ENCODE measurements at regions not wholly inside any gene's neighbourhood (a gene's known extent, or its start where the extent isn't known, plus 50 kb on each side); places are given as distances from the start of the nearest gene placed in this dataset.

DNA sequence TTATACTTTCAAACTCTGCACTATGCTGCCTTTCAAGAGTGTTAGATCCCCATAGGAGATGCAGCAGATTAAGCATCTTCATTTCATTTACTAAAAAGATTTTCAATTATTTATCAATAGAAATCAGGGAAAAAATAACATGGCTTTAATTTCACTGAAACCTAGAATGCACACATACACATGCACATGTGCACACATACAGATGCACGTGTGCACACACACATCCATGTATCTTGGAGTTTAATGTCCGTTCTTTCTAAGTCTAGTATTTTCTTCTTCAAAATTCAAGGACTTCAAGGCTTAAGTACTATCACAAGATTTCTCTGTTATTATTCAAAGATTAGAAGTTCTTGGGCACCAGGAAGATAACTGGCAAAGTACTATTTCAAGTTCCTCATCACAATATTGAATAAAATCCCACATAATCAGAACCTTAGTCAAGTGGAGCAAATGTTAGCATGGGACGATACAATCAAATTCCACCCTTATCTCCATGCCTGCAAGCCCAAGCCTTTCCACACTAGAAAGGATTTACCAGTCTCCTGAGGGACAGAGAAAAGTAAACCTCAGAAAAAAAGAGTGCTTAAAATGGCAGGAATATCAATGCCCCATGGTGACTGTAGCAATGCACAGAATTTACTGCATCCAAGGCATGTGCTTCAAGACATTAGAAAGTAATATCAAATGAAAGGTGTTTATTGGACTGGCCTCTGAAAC lies 494.4 kb downstream of the XPNPEP1 start:
- FAIRE-seq (no peak), DNase-seq (ENCODE audit: low spot score in 2 of 2) (no peak)

DNA sequence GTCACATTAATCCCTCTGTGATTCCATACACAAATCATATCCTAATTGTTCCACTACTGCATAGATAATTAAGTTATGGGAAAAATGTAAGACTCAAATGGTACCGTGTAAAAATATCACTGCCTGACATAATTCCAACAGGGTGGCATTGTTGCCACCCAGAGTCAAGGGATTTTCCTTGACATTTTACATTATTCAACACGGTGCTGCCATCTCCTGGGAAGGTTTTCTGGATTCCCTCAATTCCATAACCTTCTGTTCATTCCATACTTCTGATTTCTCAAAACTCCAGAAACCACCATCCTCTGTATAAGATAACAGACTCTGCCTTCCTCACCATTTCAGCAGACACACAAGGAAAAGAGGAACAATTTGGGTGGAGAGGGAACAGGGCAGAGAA lies 495.9 kb downstream of the XPNPEP1 start:
- DNase-seq (ENCODE audit: low spot score in 2 of 2) (no peak), FAIRE-seq (no peak)

DNA sequence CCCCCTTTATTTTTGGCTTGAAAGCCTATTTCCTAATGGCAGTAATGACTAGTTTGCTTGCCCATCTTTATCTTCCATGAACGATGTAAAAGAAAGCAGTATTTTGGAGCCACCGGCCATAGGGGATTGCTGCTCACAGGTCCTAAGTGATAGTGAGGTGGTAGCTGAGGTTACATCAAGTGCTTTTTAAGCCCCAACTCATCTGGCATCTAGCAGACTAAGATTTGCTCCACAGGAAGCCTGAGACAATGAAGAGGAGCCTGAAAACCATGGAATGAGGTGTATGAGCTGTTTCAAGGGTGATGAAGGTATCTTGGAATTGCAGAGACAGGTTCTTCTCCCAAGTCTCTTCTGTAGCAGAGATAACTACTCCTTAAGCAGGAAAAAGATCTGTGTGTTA lies 496.3 kb downstream of the XPNPEP1 start:
- no peak for FAIRE-seq
- DNase-seq (ENCODE audit: low spot score in 2 of 2), result no peak

DNA sequence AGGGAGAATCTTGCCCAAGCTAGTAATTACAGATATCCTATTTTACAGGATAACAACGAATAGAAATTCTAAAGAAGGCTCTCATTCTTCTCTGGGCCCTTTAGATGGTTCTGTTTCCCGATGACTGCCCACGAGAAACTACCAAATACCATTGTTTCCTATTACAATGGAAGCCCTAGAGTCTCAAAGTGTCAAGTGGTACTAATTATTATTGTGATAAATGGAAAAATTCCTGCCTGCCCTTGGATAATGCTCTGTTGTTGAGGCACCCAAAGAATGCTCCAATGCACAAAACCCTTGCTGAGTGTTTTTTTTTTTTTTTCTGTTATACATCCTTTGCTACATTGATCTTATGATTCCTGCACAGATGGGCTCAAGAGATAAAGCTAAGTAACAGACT lies 504.5 kb downstream of the XPNPEP1 start:
- DNase-seq (ENCODE audit: low spot score in 2 of 2) (no peak), FAIRE-seq (no peak)

DNA sequence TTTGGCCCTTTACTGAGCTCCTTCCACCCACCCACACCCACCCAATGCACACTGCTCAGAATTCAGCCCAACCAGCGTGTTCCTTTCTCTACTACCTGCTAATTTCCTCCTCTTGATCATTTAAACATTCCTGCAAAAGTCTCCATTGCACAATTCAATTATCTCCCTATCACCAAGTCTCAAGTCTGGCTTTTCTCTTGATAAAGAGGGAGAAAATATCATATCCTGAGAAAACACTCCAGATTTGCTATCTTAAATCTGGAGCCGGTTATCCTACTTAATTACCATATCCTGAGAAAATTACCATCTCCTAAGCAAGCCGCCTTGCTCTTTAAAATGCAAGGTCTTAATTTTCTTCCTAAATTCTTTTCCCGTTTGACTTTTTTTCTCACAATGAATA lies 505.5 kb downstream of the XPNPEP1 start:
- no peak for FAIRE-seq
- no peak for DNase-seq (ENCODE audit: low spot score in 2 of 2)

DNA sequence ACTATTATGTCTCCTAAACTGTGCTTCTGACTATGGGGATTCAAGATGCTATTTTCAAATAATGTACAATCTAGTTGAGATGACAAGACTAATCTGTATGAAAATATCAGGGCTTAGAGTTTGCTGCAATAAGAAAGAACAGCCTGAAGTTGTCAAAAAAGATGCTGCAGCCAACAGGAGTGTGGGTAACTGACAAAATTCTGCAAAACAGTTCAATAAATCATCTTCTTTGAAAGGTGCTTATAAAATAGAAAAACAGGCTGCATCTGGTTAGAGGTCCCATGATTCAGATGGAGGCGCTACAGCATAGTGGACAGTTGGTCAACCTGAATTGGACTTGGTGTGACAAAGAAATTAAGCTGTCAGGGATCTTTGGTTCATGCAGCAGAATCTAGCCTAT lies 511.0 kb downstream of the XPNPEP1 start:
- no peak for FAIRE-seq
- no peak for DNase-seq (ENCODE audit: low spot score in 2 of 2)

DNA sequence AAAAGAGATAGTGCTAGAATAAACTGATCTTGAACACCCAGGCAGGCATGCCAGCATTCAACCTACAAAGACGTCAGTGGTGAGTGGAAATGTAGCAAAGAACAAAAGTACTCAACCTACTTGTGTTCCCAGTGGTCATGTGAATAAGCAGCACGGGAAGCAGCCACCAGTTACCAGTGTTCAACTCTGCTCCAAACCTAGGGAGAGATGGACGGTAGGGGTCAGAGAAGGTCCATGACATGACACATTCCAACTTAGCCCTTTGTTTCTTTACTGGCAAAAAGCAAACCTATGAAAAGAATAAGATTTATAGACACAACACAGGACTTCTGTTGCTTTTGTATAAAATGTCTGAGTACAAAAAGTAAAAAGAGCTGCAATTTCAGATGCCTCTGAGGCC lies 511.4 kb downstream of the XPNPEP1 start:
- FAIRE-seq (no peak), DNase-seq (ENCODE audit: low spot score in 2 of 2) (no peak)

DNA sequence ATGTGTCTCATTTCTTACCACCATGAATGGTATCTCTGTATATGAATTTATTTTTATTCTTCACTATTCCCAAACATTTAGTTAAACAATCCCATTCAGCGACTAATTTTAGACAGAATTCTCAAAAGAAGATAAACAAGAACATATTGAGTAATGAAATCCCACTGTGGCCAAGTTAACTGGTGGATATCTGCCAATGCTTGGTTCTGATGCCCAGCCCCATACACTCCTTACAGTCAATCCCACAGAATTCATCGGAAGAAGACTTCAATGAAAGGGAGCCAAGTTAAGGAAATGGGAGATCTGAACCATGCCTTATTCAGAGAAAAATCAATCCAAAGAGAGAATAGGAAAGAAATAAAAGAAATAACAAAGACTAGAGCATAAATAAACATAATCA lies 518.0 kb downstream of the XPNPEP1 start:
- FAIRE-seq, result no peak
- DNase-seq (ENCODE audit: low spot score in 2 of 2), result no peak

DNA sequence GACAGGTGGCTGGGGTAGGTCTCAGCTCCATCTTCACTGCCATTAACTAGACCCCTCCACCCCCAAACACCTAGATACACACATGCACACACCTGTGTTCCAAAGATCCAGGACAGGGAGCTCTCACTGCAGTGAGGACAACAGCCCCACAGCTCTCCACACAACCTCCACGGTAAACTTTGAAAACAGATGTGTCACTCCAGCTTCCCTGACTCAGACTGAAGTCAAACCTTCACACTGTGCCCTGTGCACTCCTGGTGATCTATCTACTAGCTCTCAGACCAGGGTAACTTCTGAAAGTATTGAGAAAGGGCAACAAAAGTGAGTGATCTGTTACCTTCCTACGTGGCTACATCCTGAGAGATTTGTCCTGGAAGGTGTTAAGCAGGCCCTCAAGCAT lies 519.8 kb downstream of the XPNPEP1 start:
- DNase-seq (ENCODE audit: low spot score in 2 of 2), result no peak
- no peak for FAIRE-seq

DNA sequence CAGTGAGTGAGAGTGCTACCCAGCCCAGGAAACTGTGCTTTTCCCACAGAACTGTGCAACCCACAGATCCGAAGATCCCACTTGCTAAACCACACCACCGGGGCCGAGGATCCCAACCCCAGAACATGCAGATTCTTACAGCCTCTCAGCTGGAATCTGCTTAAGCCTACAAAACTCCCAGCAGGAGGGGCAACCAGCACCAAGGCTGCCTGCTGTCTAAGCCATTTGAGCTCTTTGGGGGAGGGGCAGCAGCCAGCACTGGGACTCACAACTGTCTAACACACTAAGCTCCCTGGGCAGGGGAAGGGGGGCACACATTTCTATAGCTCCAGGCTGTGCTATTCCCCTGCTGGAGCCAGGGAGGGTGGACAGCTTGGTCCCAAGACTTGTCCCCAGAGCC lies 529.9 kb downstream of the XPNPEP1 start:
- no peak for FAIRE-seq

DNA sequence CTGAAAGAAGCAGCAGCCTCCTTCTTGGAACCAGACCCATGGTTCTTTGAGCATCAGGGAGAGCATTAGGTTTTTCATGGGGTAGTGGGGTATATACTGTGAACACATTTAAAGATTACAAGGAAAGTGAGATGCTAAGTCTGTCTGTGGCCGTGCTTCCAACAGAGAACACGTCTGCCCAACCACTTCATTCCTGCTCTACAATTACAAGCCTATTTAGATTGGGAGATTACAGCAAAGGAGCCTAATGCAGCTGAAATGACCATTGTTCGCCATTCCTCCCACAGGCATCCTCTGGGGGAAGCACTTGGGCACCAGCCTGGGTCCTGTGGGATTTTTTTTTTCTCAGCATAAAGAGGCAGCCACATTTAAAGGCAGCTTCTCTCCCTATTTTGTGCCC lies 536.4 kb downstream of the XPNPEP1 start:
- DNase-seq (ENCODE audit: low spot score in 2 of 2) (no peak), FAIRE-seq (no peak)

More for the DNA sequence above, 529.9 kb downstream of the XPNPEP1 start:
- DNase-seq (ENCODE audit: low spot score in 2 of 2), result no peak

DNA sequence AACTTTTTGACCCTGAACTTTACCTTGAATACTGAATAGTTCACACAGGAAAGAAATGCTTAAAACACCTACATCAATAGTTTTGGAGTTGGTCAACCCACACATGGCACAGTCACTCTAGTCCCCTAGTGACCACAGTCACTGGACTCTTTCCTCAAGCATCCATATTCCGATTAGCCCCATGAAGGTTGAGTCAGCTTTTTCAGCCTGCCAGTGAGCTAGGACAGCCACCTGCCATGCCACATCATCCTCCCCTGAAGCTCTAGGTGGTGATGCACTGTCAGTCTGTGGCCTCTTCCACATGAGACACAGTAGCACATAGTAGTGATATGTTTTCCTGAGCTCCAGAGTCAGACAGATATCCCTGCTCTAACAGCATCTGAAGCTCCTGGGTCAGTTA lies 537.2 kb downstream of the XPNPEP1 start:
- DNase-seq (ENCODE audit: low spot score in 2 of 2) (no peak), FAIRE-seq (no peak)

DNA sequence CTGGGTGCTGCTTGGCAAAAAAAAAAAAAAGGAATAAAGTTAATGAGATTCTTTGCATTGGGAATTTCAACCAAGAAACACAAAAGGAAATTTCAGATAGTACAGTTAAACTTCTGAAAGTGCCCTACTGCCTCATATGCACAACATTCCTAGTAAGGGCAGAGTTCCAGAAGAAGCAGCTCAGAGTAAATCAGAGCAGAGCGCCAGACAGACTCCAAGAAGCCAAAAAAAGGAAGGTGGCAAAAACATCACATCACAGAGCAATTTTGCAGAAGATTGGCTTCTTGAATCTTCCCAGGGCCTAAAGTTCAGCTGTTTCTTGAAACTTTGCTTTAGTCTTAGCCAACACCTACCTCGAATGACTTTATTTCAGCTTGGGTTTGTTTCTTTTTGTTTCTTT lies 544.1 kb downstream of the XPNPEP1 start:
- FAIRE-seq (no peak), DNase-seq (ENCODE audit: low spot score in 2 of 2) (no peak)

DNA sequence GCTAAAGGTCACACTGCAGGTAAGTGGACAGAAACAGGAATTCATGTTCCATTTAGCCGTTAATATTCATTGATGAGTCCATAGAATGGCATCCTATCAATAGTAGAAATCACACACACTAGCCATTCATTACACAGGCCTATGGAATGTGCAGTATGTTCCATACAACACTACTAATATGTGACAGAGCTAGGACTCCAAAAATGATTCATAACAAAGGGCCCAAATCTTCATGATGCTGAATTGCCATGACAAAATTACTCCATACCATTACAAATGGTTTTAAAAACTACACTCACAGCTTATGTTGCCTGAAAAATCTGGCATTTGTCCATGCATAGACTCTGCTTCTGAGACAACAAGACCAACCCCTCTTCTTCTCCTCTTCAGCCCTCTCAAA lies 549.1 kb downstream of the XPNPEP1 start:
- FAIRE-seq (no peak), DNase-seq (ENCODE audit: low spot score in 2 of 2) (no peak)

DNA sequence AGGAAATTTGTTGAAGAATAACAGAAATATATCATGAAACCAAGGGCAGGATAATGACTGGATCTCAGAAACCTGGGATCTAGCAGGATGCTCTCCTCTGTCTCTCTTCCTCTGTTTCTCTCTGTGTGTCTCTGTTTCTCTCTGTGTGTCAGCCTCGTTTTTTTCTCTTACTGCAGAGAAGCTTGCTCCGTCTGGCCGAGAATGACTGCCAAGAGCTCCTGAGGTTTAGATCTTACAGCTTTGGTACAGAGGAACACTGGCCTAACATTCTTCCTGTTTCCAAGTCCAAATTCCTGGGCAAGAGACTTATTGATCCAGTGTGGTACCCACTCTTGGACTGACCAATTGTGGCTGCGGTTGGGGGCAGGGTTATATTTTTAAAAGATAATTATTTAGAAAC lies 564.0 kb downstream of the XPNPEP1 start:
- DNase-seq (ENCODE audit: low spot score in 2 of 2), result no peak

DNA sequence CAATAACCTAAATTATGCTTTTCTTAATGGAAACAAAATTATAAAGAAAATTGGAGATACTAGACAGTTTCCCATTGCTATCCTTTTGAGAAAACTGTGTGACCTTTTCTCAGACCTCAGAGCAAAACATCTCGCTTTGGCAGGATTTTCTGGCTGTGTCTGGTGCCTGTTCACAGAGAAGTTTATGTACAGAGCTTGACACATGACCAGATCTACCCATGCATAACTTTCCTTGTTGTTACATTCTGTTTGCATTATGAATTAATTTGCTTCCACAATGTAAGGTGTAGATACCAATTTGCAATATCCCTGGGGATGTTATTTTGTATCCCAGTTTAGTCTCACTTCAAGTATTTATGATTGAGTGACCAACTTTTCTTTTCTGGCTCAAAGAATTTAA lies 565.0 kb downstream of the XPNPEP1 start:
- DNase-seq (ENCODE audit: low spot score in 2 of 2) (no peak), FAIRE-seq (no peak)

More for the DNA sequence above, 564.0 kb downstream of the XPNPEP1 start:
- no peak for FAIRE-seq

DNA sequence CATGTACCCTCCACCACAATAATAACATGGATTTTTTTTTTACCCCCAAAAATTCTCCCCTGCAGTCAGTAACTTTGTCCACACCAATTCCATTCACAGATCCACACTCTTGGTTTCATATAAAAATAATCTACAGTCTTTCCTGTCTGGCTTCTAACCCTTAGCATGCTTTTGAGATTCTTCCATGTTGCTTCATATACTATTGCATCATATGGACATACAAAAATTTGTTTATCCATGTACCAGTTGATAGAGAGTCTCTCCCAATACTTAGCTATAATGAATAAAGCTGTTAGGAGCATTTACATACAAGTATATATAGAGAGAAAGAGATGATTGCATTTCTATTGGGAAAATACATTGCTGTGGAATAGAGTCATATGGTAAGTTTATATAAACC lies 575.0 kb downstream of the XPNPEP1 start:
- DNase-seq (ENCODE audit: low spot score in 2 of 2) (no peak), FAIRE-seq (no peak)

DNA sequence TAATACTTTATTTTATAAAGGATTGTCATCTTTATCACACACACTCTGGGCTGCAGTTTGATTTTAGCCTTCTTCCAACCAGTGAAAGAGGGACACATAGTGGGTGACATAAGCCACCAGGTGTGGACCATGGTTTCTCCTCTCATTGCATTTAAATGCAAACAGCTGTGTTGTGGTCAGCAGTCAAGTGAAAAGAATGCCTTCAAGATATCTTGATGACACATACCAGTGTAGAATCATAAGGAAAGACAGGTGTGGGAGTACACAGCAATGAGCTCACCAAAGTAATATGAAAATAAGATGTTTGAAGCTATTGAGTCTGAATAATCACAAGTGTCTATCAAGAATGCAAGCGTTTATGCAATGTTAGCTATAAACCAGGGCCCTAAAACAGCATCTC lies 580.0 kb downstream of the XPNPEP1 start:
- DNase-seq (ENCODE audit: low spot score in 2 of 2) (no peak), FAIRE-seq (no peak)

DNA sequence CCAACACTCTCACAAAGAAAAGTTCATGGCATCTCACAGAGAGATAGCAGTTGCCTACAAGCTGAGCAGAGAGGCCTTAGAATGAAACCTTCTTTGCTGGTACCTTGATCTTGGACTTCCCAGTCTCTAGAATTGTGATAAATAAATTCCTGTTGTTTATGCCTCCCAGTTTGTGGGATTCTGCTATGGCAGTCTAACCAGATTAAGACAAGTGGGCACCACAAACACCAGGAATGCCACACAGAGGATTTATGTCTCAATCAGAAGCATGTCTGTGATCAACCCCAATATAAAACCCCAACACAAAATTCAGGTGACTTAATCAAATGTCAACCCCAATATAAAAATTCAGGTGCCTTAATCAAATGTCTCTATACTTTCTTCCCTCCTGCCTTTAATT lies 581.3 kb downstream of the XPNPEP1 start:
- no peak for FAIRE-seq

DNA sequence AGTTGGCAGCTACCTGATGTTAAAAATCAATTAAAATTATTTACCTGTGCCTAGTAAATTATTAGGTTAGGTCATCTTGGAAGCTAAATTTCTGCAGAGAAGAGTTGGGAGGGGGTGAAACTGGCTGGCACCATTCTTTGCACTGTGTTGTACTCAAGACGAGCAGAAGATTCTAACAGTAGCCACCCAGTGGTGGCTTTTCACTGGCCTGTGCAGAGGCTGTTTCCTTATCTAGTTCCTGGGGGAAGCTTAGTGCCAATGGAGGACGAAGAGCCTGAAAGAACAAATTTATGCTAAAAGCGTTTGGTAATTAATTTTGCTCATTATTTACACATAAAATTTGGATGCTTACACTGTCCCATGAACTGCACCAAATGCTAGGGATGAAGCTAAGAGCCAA lies 595.3 kb downstream of the XPNPEP1 start:
- DNase-seq (ENCODE audit: low spot score in 2 of 2), result no peak

More for the DNA sequence above, 581.3 kb downstream of the XPNPEP1 start:
- no peak for DNase-seq (ENCODE audit: low spot score in 2 of 2)

DNA sequence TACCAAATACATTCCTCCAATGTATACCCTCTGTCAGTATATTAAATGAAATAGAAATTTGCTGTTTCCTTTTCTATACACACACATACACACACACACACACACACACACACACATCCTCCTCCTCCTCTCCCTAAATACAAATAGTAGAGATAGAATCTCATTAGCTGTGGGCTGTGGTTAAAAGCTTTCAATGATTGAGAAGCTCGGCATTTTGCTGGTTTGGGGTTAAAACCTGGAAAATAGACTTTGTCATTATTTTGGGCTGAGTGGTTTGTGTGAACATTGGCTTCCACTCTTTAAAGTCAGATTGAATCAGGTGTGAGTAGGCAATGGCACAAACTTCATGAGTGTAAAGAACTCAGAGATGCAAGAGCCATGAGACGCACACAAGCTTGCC lies 596.0 kb downstream of the XPNPEP1 start:
- DNase-seq (ENCODE audit: low spot score in 2 of 2) (no peak), FAIRE-seq (no peak)

More for the DNA sequence above, 595.3 kb downstream of the XPNPEP1 start:
- FAIRE-seq, result no peak

DNA sequence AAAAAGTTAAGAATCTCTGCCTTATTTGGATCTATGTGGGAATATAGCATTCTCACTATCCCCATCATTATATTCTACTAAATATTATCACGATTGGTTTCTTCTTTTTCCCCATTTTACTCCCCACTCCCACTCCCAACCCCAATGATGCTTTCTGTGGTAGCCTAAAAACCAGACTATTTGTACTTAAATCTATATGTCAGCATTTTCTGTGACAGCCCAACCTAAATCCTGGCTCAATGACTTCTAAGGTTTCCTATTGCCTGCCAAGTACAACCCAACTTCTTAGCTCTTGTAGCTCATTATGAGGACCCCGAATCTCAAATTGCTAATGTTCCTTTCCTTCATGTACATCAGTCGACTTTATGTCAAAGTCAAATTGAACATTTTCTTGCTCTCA lies 598.6 kb downstream of the XPNPEP1 start:
- FAIRE-seq, result no peak
- no peak for DNase-seq (ENCODE audit: low spot score in 2 of 2)

Data from frontal cortex (tissue), 3 donors.